OCI-LY3 (cell line): ENCODE measurements at regions not wholly inside any gene's neighbourhood (a gene's known extent, or its start where the extent isn't known, plus 50 kb on each side); places are given as distances from the start of the nearest gene placed in this dataset.

Source experiments
- H2AFZ ChIP-seq: fragments of 200-600, 300-600 bp; shearing (Covaris generic); 2 replicates; pipeline ENCODE4 v1.6.0; 2014; ENCODE audit warnings: antibody characterized with exemption, low read depth, low read length
- H3K27ac ChIP-seq: fragments of 200-600, 300-600 bp; sonication (generic); 2 replicates; pipeline ENCODE4 v1.5.1; 2014; ENCODE audit warnings: mild to moderate bottlenecking, low read length, moderate library complexity, mixed read lengths
- H3K27me3 ChIP-seq: fragments of 200-600, 300-600 bp; sonication (generic); 2 replicates; pipeline ENCODE4 v1.6.1; 2014; ENCODE audit warnings: low read depth, low read length, mixed read lengths
- H3K36me3 ChIP-seq: fragments of 200-600, 300-600 bp; sonication (generic); replicated peaks from 2 replicates; pipeline ENCODE3; 2014; ENCODE audit warnings: low read depth, low read length, mixed read lengths
- H3K4me1 ChIP-seq: fragments of 300-600, 200-600 bp; sonication (generic); 2 replicates; pipeline ENCODE4 v1.6.1; 2014; ENCODE audit warnings: low read length, mixed read lengths
- H3K4me2 ChIP-seq: fragments of 200-600, 300-600 bp; sonication (generic); 2 replicates; pipeline ENCODE4 v1.6.1; 2014; ENCODE audit warnings: low read length, mixed read lengths
- H3K4me3 ChIP-seq: fragments of 300-600, 200-600 bp; sonication (generic); 2 replicates; pipeline ENCODE4 v1.5.1; 2014; ENCODE audit warnings: antibody characterized with exemption, mild to moderate bottlenecking, low read length, moderate library complexity
- H3K79me2 ChIP-seq: fragments of 300-600, 200-600 bp; shearing (Covaris generic); 2 replicates; pipeline ENCODE4 v1.6.1; 2014; ENCODE audit warnings: mild to moderate bottlenecking, low read length, mixed read lengths
- H3K9ac ChIP-seq: fragments of 300-600, 200-600 bp; shearing (Covaris generic); 2 replicates; pipeline ENCODE4 v1.6.0; 2014; ENCODE audit warnings: mild to moderate bottlenecking, low read length, moderate library complexity
- H3K9me3 ChIP-seq: fragments of 200-600, 300-600 bp; shearing (Covaris generic); 2 replicates; pipeline ENCODE4 v1.6.1; 2014; ENCODE audit warnings: low read length, mixed read lengths; ENCODE audit not compliant: insufficient read depth
- H4K20me1 ChIP-seq: fragments of 200-600, 300-600 bp; sonication (generic); 2 replicates; pipeline ENCODE4 v1.6.1; 2016; ENCODE audit warnings: low read length, mixed read lengths; ENCODE audit not compliant: insufficient read depth
- CTCF ChIP-seq: fragments of 200-600, 300-600 bp; sonication (generic); IDR thresholded peaks from 2 replicates; pipeline ENCODE4 v1.5.1; 2014; ENCODE audit warnings: antibody characterized with exemption, low read length, low read depth
- EZH2phosphoT487 ChIP-seq: fragments of 200-600 bp; shearing (Covaris generic); IDR thresholded peaks from 2 replicates; pipeline ENCODE4 v1.6.1; 2018; ENCODE audit warnings: antibody characterized with exemption, mixed run types, low read depth

- Histone ChIP-seq H3K27me3 (no peaks in the 10 kb centered on the region), H3K4me1 (no peaks in the 10 kb centered on the region), H2AFZ (no peak overlapping the region), H3K9ac (no peak overlapping the region), H3K4me3 (no peak overlapping the region), H4K20me1 (no peaks in the 10 kb centered on the region), H3K79me2 (no peaks in the 10 kb centered on the region), H3K36me3 (no peaks in the 10 kb centered on the region), H3K4me2 (no peak overlapping the region), H3K9me3 (no peaks in the 10 kb centered on the region), H3K27ac (no peak overlapping the region)
- TF ChIP-seq EZH2phosphoT487: no peak
- TF ChIP-seq CTCF: no peak
These were observed 270.4 kb upstream of the TMEM161B start for GRCh38 chr5:88539026-88539425.

GRCh38 chr5:88536146-88536545 lies 267.5 kb upstream of the TMEM161B start:
- no peak overlapping the region for H3K9ac ChIP-seq
- no peak for TF ChIP-seq EZH2phosphoT487
- no peak for TF ChIP-seq CTCF
- no peaks in the 10 kb centered on the region for H3K36me3 ChIP-seq

GRCh38 chr5:88524941-88525340 lies 256.3 kb upstream of the TMEM161B start:
- TF ChIP-seq CTCF: no peak
- no peak for TF ChIP-seq EZH2phosphoT487
- Histone ChIP-seq H3K9me3 (no peaks in the 10 kb centered on the region), H3K4me2 (no peak overlapping the region), H3K27ac (no peak overlapping the region), H3K79me2 (no peaks in the 10 kb centered on the region), H3K27me3 (no peaks in the 10 kb centered on the region), H2AFZ (no peak overlapping the region), H3K4me3 (no peak overlapping the region), H3K36me3 (no peaks in the 10 kb centered on the region), H4K20me1 (no peaks in the 10 kb centered on the region), H3K4me1 (no peaks in the 10 kb centered on the region), H3K9ac (no peak overlapping the region)

More at GRCh38 chr5:88536146-88536545, 267.5 kb upstream of the TMEM161B start:
- Histone ChIP-seq H3K4me3 (no peak overlapping the region), H3K4me2 (no peak overlapping the region), H3K9me3 (no peaks in the 10 kb centered on the region), H3K4me1 (no peaks in the 10 kb centered on the region), H4K20me1 (no peaks in the 10 kb centered on the region), H3K79me2 (no peaks in the 10 kb centered on the region), H3K27ac (no peak overlapping the region), H2AFZ (no peak overlapping the region), H3K27me3 (no peaks in the 10 kb centered on the region)

GRCh38 chr5:88519066-88519465 lies 250.4 kb upstream of the TMEM161B start:
- Histone ChIP-seq H2AFZ (no peak overlapping the region), H3K4me1 (no peaks in the 10 kb centered on the region), H3K9ac (no peak overlapping the region), H3K4me3 (no peak overlapping the region), H4K20me1 (no peaks in the 10 kb centered on the region), H3K36me3 (no peaks in the 10 kb centered on the region), H3K27ac (no peak overlapping the region), H3K9me3 (no peaks in the 10 kb centered on the region), H3K4me2 (no peak overlapping the region), H3K79me2 (no peaks in the 10 kb centered on the region), H3K27me3 (no peaks in the 10 kb centered on the region)
- no peak for TF ChIP-seq CTCF
